Lung (tissue), 11 donors: ENCODE measurements at regions not wholly inside any gene's neighbourhood (a gene's known extent, or its start where the extent isn't known, plus 50 kb on each side); places are given as distances from the start of the nearest gene placed in this dataset.
A peak's percentile ranks its signal among the peaks of the same experiment; 100 is the strongest.

Experiments
- ATAC-seq: fragments of 200-7000 bp; cut with Tn5 transposase; one replicate; pipeline ENCODE4 v1.9.1; 2020; ENCODE audit warnings: moderate number of reproducible peaks; ENCODE audit not compliant: insufficient read depth, low FRiP score
- DNase-seq, 3 donors: peaks; one replicate each; pipeline ENCODE4 v3.0.0-alpha.2; 2013 to 2017
- H3K27ac ChIP-seq, 2 donors: one replicate each; pipeline ENCODE4 v1.5.1; 2013; ENCODE audit warnings: mild to moderate bottlenecking in 2 of 2, moderate library complexity in 2 of 2, control low read depth in 1 of 2, inconsistent platforms in 1 of 2, low read depth in 1 of 2, low read length in 1 of 2
- H3K27me3 ChIP-seq, 3 donors: one replicate each; pipeline ENCODE4 v1.5.1; 2013; ENCODE audit warnings: low read length in 2 of 3; ENCODE audit not compliant: control insufficient read depth in 3 of 3, insufficient read depth in 3 of 3
- H3K36me3 ChIP-seq, 4 donors: one replicate each; pipeline ENCODE4 v1.5.1; 2013; ENCODE audit warnings: low read length in 4 of 4, mild to moderate bottlenecking in 1 of 4, moderate library complexity in 1 of 4; ENCODE audit not compliant: control insufficient read depth in 4 of 4, insufficient read depth in 4 of 4
- H3K4me1 ChIP-seq, 5 donors: one replicate each; pipeline ENCODE4 v1.5.1; 2013; ENCODE audit warnings: low read length in 5 of 5, mild to moderate bottlenecking in 2 of 5, moderate library complexity in 1 of 5; ENCODE audit not compliant: control insufficient read depth in 5 of 5, insufficient read depth in 5 of 5
- H3K4me3 ChIP-seq: one replicate; pipeline ENCODE4 v1.5.1; 2013; ENCODE audit warnings: mild to moderate bottlenecking, control low read depth, moderate library complexity
- H3K9ac ChIP-seq, 2 donors: one replicate each; pipeline ENCODE4 v1.5.1; 2013; ENCODE audit warnings: low read length in 2 of 2, control low read depth in 1 of 2; ENCODE audit not compliant: insufficient read depth in 1 of 2
- H3K9me3 ChIP-seq, 4 donors: one replicate each; pipeline ENCODE4 v1.5.1; 2013; ENCODE audit warnings: low read length in 3 of 4, mild to moderate bottlenecking in 1 of 4, moderate library complexity in 1 of 4; ENCODE audit not compliant: control insufficient read depth in 4 of 4, insufficient read depth in 3 of 4
- WGBS, 2 donors: extraction: QIAGEN DNeasy Blood & Tissue Kit; methylation state at CpG; one replicate each; pipeline ENCODE4 v1.1.7; 2013; 5-methylcytosine and 5-hydroxymethylcytosine counted together
- TF ChIP-seq, protein P1 (sequence below): IDR thresholded peaks from 2 replicates; pipeline ENCODE4 v1.5.1; 2012; ENCODE audit warnings: mild to moderate bottlenecking; ENCODE audit errors: control extremely low read depth, extremely low read depth
- donor health status: control.
- donor health status: control.
- donor health status: Bipolar disorder and iron deficiency.
- donor health status: healthy.
- donor health status: DM: yes; HTN: yes; CAD: no.

DNA sequence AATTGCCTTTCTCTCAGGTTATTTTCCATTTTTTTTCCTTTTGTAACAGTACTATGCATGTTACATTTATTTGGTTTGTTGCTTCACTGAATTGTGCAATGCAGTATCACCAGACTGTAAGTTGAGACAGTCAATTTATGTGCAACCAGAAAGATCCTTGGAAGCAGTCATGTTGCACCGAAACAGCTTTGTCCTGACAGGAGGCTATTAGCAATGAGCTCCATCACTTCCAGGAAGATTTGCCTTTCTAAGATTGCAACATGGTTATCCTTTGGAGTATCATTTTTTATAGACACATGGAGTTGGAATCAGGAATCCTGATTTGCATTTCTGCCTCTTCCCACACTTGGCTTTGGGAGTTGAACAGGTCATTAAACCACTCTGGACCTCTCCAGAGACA is 84.5 kb upstream of the ST6GALNAC5 start:
- Histone ChIP-seq H3K36me3 (no peaks in the 10 kb centered on the region), H3K27me3 (no peaks in the 10 kb centered on the region), H3K4me3 (no peak overlapping the region), H3K4me1 (peaks cover 0 to 9% (median 0%) of the 10 kb centered on the region in 5 donors), H3K9ac (no peak overlapping the region), H3K9me3 (no peaks in the 10 kb centered on the region), H3K27ac (no peak overlapping the region)
- DNase-seq (peak in 2 of 3 donors; percentile 51 to 82), ATAC-seq (no peak)
- TF ChIP-seq, protein P1, sequence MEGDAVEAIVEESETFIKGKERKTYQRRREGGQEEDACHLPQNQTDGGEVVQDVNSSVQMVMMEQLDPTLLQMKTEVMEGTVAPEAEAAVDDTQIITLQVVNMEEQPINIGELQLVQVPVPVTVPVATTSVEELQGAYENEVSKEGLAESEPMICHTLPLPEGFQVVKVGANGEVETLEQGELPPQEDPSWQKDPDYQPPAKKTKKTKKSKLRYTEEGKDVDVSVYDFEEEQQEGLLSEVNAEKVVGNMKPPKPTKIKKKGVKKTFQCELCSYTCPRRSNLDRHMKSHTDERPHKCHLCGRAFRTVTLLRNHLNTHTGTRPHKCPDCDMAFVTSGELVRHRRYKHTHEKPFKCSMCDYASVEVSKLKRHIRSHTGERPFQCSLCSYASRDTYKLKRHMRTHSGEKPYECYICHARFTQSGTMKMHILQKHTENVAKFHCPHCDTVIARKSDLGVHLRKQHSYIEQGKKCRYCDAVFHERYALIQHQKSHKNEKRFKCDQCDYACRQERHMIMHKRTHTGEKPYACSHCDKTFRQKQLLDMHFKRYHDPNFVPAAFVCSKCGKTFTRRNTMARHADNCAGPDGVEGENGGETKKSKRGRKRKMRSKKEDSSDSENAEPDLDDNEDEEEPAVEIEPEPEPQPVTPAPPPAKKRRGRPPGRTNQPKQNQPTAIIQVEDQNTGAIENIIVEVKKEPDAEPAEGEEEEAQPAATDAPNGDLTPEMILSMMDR = no peak
- 76 to 84% methylated on average over 1 of the region's 1 CpG for WGBS, 2 donors

DNA sequence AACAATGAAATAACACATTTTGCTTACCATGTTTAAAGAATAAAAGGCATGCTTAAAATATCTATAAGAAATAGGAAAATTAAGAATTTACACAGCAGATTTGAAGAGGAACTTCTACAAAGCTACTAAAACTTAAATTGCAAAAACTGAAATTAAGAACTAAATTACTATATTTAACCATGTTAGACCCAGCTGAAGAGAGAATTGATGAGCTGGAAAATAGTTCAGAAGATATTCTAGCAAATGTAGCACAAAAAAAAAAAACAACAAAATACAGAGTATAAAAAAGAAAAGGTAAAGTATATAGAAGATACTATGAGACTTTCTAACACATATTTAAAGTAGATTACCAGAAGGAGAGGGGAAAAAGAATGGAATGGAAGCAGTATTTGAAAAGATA is 82.8 kb upstream of the ST6GALNAC5 start:
- Histone ChIP-seq H3K4me3 (no peak overlapping the region), H3K36me3 (no peaks in the 10 kb centered on the region), H3K9me3 (no peaks in the 10 kb centered on the region), H3K27me3 (no peaks in the 10 kb centered on the region), H3K27ac (no peak overlapping the region), H3K4me1 (peaks cover 0 to 9% (median 0%) of the 10 kb centered on the region in 5 donors), H3K9ac (no peak overlapping the region)
- ATAC-seq (no peak), DNase-seq (no peak)
- TF ChIP-seq, protein P1 = no peak

DNA sequence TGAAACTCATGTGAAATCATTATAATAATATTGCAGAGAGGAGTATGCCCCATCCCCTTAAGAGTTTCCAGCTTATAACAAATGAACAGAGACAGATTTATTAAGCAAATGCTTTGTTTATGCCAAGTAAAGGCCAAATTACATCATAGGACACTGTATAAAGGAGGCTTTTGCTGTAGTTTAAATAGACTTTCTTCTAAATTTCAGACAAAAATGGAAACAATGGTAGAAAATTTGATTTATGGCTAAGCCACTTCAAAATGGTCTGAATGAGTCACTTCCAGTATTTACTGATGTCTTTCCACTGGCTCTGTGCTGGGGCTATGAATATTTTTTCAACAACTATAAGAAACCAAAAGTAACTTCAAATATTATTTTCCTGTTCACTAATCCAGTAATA is 81.1 kb upstream of the ST6GALNAC5 start:
- H3K9me3 ChIP-seq = no peaks in the 10 kb centered on the region
- H3K27me3 ChIP-seq = no peaks in the 10 kb centered on the region
- no peak overlapping the region for H3K9ac ChIP-seq
- H3K4me3 ChIP-seq = no peak overlapping the region
- H3K36me3 ChIP-seq = no peaks in the 10 kb centered on the region
- TF ChIP-seq, protein P1 = no peak
- ATAC-seq (no peak), DNase-seq (peak in 2 of 3 donors; percentile 68 to 82)
- no peak overlapping the region for H3K27ac ChIP-seq
- peaks cover 0 to 9% (median 0%) of the 10 kb centered on the region in 5 donors for H3K4me1 ChIP-seq

DNA sequence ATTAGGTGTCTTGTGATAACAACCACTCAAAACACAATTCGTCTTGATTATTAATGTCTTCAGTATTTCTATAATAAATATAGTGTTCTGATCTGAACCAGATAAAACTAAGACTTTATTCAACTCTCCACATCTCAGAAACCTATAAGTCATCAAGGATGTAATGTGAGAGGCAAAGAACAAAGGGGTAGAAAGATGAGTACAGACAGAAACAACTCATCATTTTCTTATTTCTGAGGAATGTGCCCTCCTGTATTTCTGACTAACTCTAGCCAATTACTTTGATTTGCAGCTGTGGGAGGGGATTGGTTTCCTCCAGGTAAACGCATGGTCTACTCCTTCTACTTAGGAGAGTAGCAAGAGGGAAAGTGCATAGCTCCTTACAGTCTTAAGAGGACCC is 73.7 kb upstream of the ST6GALNAC5 start:
- WGBS, 2 donors = 56 to 82% methylated on average over 2 of the region's 2 CpGs
- TF ChIP-seq, protein P1 = no peak
- no peak for ATAC-seq
- DNase-seq = no peak
- H3K36me3 ChIP-seq = no peaks in the 10 kb centered on the region
- peaks cover 0 to under 1% (median 0%) of the 10 kb centered on the region in 4 donors for H3K9me3 ChIP-seq
- no peaks in the 10 kb centered on the region for H3K27me3 ChIP-seq
- no peak overlapping the region for H3K4me3 ChIP-seq
- no peak overlapping the region for H3K27ac ChIP-seq
- H3K9ac ChIP-seq = no peak overlapping the region
- no peaks in the 10 kb centered on the region for H3K4me1 ChIP-seq
